Epithelial cell of proximal tubule (primary cell): ENCODE measurements at regions not wholly inside any gene's neighbourhood (a gene's known extent, or its start where the extent isn't known, plus 50 kb on each side); places are given as distances from the start of the nearest gene placed in this dataset.

Source experiments
- DNase-seq: peaks from one replicate; pipeline ENCODE4 v3.0.0-alpha.2; 2011; ENCODE audit warnings: low read depth
- H3K4me3 ChIP-seq: 2 replicates; pipeline ENCODE4 v1.5.1; 2011; ENCODE audit warnings: low read depth, mild to moderate bottlenecking, low read length
- CTCF ChIP-seq: conservative IDR thresholded peaks from 2 replicates; pipeline ENCODE4 v1.5.1; 2012; ENCODE audit warnings: low read depth, mild to moderate bottlenecking, low read length

GRCh38 chr11:23022854-23023253, 162.6 kb upstream of the CCDC179 start:
- no peak for DNase-seq
- no peak for TF ChIP-seq CTCF

DNA sequence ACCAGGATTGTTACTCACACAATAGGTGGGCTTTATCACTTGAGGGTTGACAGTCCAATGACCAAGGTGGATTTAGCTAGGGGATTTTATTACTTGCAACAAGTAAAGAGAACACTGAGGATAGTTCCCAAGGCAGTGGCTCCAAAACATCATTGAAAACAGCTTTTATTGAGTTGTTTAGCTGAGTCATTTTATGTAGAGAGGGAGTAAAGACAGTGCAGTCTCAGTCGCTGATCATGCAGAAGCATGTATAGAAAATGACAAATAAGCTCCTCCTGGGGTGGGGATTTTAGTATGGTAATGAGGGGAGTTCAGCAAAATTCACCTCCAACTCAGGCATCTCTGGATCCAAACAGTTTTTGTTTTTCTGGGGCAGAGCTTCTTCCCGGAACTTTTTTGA, 163.0 kb upstream of the CCDC179 start:
- H3K4me3 ChIP-seq, result no peak overlapping the region
- TF ChIP-seq CTCF, result no peak
- DNase-seq, result no peak

More at GRCh38 chr11:23022854-23023253, 162.6 kb upstream of the CCDC179 start:
- no peak overlapping the region for H3K4me3 ChIP-seq

DNA sequence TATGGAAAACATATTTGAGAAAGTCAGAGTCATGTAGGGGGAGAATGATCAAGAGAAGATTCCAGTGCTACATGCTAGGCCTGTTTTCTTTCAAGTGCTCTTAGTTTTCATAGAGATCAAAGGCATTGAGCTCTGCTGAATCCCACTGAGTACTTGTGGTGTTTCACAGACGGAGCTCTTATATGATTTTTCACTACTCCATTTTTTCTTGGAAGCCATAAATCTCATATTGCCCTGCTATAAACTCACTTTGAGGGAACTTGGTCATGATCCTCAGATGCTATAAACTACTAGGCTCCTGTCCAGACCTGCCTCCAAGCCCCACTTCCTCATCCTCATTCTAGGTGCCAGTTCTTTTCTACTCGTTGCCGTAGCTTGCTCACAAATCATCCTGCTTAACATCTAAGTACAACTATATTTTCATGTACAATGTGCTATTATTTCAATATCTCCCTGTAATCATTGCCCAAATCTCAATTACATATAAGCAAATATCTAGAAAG, 180.8 kb upstream of the CCDC179 start:
- H3K4me3 ChIP-seq, result no peak overlapping the region
- DNase-seq, result no peak
- no peak for TF ChIP-seq CTCF

GRCh38 chr11:23058656-23059055, 198.4 kb upstream of the CCDC179 start:
- H3K4me3 ChIP-seq, result no peak overlapping the region
- no peak for TF ChIP-seq CTCF
- no peak for DNase-seq

DNA sequence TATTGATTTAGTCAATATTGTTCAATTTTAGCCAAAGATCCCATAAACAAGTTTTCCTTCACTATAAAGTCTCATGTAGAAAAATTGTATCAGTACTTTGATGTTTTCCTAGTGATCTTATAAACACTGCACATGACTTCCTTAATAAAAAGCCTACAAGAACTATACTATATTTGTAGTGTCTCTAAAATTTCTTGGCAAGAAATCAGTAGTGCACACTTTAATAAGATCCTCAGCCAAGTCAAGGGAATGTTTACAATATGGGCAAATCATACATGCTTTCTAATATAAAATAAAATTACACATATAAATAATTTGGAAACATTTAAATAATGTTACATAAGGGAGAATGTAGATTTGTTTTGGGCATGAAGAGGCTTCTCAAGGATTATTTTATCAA, 203.0 kb upstream of the CCDC179 start:
- no peak for DNase-seq
- H3K4me3 ChIP-seq, result no peak overlapping the region
- no peak for TF ChIP-seq CTCF

GRCh38 chr11:23078289-23078971, 218.2 kb upstream of the CCDC179 start:
- no peak overlapping the region for H3K4me3 ChIP-seq
- DNase-seq, result no peak
- no peak for TF ChIP-seq CTCF

DNA sequence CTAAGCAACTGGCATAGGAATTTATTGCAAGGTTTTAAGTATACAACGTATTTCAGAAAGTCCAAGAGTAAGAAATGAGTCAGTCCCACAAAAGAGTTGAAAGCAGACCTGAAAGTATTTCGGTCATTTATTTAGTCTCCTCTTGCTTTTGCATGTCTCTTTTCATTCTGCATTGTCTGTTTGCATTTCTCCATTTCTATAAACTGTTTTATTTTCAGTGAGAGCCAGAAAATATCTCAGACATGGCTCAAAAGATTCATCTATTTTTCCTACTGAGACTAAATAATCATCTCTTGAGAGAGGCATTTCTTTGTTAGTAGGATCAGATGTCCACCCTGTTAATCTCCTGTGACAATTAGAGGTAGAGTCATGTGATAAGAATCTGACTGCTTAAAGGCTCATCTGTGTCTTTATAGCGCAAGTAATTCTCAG, 219.1 kb upstream of the CCDC179 start:
- DNase-seq, result no peak
- TF ChIP-seq CTCF, result no peak
- H3K4me3 ChIP-seq, result no peak overlapping the region
